ENCODE measurements at regions not wholly inside any gene's neighbourhood (a gene's known extent, or its start where the extent isn't known, plus 50 kb on each side); places are given as distances from the start of the nearest gene placed in this dataset.

- Histone ChIP-seq H3K4me3 (no peak overlapping the region), H3K27me3 (ENCODE audit: low read depth) (no peaks in the 10 kb centered on the region), H3K36me3 (no peaks in the 10 kb centered on the region), H3K4me1 (no peaks in the 10 kb centered on the region), H3K9me3 (no peaks in the 10 kb centered on the region), H3K27ac (no peak overlapping the region)
- no peak for DNase-seq
- no peak for ATAC-seq
- TF ChIP-seq CTCF (IDR thresholded peaks at IDR 0.05) = no peak
- intact Hi-C loops (cut with DNase I) = no loop called here
These were observed 89.9 kb upstream of the KAZN start for GRCh38 chr1:14508613-14509012.

GRCh38 chr1:14511166-14511680 lies 87.3 kb upstream of the KAZN start:
- Histone ChIP-seq H3K36me3 (no peaks in the 10 kb centered on the region), H3K4me1 (no peaks in the 10 kb centered on the region), H3K27me3 (ENCODE audit: low read depth) (no peaks in the 10 kb centered on the region), H3K4me3 (no peak overlapping the region), H3K9me3 (no peaks in the 10 kb centered on the region), H3K27ac (no peak overlapping the region)
- intact Hi-C loops (cut with DNase I) = no loop called here
- DNase-seq (no peak), ATAC-seq (no peak)
- TF ChIP-seq CTCF (IDR thresholded peaks at IDR 0.05) = no peak

- no peak for TF ChIP-seq CTCF (IDR thresholded peaks at IDR 0.05)
- DNase-seq = no peak
- H3K27ac ChIP-seq = no peak overlapping the region
- ATAC-seq = no peak
- H3K9me3 ChIP-seq = no peaks in the 10 kb centered on the region
- intact Hi-C loops (cut with DNase I) = no loop called here
- no peaks in the 10 kb centered on the region for H3K36me3 ChIP-seq
- no peaks in the 10 kb centered on the region for H3K4me1 ChIP-seq
- H3K4me3 ChIP-seq = no peak overlapping the region
- H3K27me3 ChIP-seq (ENCODE audit: low read depth) = no peaks in the 10 kb centered on the region
These were observed 86.5 kb upstream of the KAZN start for GRCh38 chr1:14511796-14512585.

GRCh38 chr1:14513111-14513510 lies 85.4 kb upstream of the KAZN start:
- ATAC-seq (no peak), DNase-seq (no peak)
- Histone ChIP-seq H3K4me1 (no peaks in the 10 kb centered on the region), H3K27ac (no peak overlapping the region), H3K27me3 (ENCODE audit: low read depth) (no peaks in the 10 kb centered on the region), H3K9me3 (no peaks in the 10 kb centered on the region), H3K36me3 (no peaks in the 10 kb centered on the region), H3K4me3 (no peak overlapping the region)
- TF ChIP-seq CTCF (IDR thresholded peaks at IDR 0.05) = no peak
- intact Hi-C loops (cut with DNase I) = no loop called here

GRCh38 chr1:14514739-14515138 lies 83.7 kb upstream of the KAZN start:
- no peaks in the 10 kb centered on the region for H3K27me3 ChIP-seq (ENCODE audit: low read depth)
- no peaks in the 10 kb centered on the region for H3K4me1 ChIP-seq
- H3K27ac ChIP-seq = no peak overlapping the region
- no peak for DNase-seq
- H3K9me3 ChIP-seq = no peaks in the 10 kb centered on the region
- no peak for ATAC-seq
- intact Hi-C loops (cut with DNase I) = no loop called here
- H3K4me3 ChIP-seq = no peak overlapping the region
- no peak for TF ChIP-seq CTCF (IDR thresholded peaks at IDR 0.05)
- no peaks in the 10 kb centered on the region for H3K36me3 ChIP-seq

Data from lower lobe of right lung (tissue), 2 donors.